Hepatocyte (in vitro differentiated cells): ENCODE measurements at regions not wholly inside any gene's neighbourhood (a gene's known extent, or its start where the extent isn't known, plus 50 kb on each side); places are given as distances from the start of the nearest gene placed in this dataset.

Experiments
- EZH2 ChIP-seq: fragments of 200-600 bp; sonication (generic); IDR thresholded peaks from 2 replicates; pipeline ENCODE4 v1.6.1; 2016; ENCODE audit warnings: antibody characterized with exemption, mild to moderate bottlenecking, borderline replicate concordance
- TF ChIP-seq, protein P1 (sequence below): fragments of 200-600 bp; sonication (generic); IDR thresholded peaks from 2 replicates; pipeline ENCODE4 v1.5.1; 2016; ENCODE audit warnings: antibody characterized with exemption, mild to moderate bottlenecking; ENCODE audit not compliant: poor library complexity

DNA sequence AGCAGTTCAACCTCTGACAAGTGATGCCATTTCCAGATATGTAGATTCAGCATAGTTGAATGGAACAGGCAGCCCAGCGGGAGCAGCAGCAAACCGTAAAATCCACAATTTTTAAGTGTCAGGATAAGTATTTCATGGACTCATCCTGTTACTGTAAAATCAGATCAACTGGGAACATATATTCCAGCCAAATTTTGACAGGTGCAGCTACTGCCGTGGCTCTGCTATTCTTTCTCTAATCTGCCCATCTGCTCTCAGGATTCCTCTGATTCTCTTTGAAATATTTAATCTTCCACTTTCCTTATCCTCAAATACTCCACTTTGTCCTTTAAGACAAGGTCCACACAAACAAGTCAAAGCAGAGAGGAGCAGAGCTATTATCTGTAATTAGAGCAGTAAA is 245.4 kb upstream of the ASCC3 start:
- TF ChIP-seq, protein P1, sequence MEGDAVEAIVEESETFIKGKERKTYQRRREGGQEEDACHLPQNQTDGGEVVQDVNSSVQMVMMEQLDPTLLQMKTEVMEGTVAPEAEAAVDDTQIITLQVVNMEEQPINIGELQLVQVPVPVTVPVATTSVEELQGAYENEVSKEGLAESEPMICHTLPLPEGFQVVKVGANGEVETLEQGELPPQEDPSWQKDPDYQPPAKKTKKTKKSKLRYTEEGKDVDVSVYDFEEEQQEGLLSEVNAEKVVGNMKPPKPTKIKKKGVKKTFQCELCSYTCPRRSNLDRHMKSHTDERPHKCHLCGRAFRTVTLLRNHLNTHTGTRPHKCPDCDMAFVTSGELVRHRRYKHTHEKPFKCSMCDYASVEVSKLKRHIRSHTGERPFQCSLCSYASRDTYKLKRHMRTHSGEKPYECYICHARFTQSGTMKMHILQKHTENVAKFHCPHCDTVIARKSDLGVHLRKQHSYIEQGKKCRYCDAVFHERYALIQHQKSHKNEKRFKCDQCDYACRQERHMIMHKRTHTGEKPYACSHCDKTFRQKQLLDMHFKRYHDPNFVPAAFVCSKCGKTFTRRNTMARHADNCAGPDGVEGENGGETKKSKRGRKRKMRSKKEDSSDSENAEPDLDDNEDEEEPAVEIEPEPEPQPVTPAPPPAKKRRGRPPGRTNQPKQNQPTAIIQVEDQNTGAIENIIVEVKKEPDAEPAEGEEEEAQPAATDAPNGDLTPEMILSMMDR: no peak
- TF ChIP-seq EZH2: no peak
